Fibroblast of mammary gland (primary cell): ENCODE measurements at regions not wholly inside any gene's neighbourhood (a gene's known extent, or its start where the extent isn't known, plus 50 kb on each side); places are given as distances from the start of the nearest gene placed in this dataset.
"Not testable (repeated sequence)": the region's sequence is repeated elsewhere in the genome, so short reads cannot be mapped to it uniquely, and the experiment has no call there.

Experiments
- DNase-seq: peaks from one replicate; pipeline ENCODE4 v3.0.0-alpha.2; 2010; ENCODE audit warnings: low read depth
- H3K4me3 ChIP-seq: 2 replicates; pipeline ENCODE4 v1.5.1; 2011; ENCODE audit warnings: low read depth, mild to moderate bottlenecking, low read length, moderate library complexity; ENCODE audit not compliant: control insufficient read depth
- CTCF ChIP-seq: conservative IDR thresholded peaks from 2 replicates; pipeline ENCODE4 v1.5.1; 2011; ENCODE audit warnings: low read depth, low read length, inconsistent platforms; ENCODE audit not compliant: control insufficient read depth, insufficient read depth

DNA sequence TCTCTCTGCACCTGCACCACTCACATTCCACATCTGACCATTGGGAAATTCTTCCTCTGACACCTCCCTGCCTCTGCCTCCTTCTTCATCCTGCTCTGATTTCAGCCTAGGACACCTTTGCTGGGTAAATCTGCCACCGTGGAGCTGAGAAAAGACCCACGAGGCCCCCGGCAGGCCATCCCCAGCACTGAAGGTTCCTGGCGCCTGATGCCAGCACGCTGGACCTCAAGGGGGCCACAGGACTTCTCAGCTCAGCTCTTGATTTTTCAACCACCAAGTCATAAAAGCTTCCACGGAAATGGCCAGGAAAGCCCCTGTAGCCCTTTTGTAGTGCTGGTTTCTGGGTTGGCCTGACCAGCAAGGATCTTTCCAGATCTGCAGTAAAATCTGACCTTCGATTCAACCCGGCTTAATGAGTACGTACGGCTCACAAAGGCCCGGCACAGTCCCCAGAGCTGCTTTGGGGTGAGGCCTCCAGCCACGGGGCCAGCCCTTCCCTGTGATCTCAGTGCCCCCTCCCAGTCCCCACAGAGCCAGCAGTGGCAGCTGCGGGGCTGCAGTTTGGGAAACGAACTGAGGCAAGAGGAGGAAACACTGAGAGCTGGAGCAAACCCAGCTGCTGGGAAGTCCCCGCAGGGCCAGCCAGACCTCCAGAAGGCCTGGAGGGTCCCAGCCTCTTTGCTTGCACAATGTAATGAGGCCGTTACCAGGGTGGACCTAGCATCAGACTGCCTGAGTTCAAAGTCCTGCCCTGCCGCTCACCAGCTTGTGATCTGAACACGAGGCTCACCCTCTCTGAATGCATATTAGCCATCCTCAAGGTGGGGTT lies 157.5 kb downstream of the BMP7 start:
- no peak overlapping the region for H3K4me3 ChIP-seq
- DNase-seq: no peak
- TF ChIP-seq CTCF: no peak

DNA sequence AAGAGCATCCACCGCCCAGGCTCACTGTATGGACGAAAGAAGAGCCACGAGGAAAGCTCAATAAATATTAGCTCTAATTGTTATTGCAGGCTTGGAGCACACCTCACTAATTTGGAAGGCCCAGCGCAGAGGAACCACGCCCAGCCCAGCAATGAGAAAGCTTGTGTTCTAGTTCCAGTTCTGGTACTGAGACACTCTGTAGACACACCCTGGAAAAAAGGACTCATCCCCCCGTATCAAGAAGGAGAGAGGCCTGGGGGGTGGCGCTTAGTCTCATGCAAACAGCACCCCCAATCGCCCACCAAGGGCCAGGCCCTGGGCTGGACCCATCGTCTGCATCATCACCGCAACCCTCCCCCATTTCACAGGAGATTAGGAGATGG lies 156.9 kb downstream of the BMP7 start:
- no peak for DNase-seq
- TF ChIP-seq CTCF: no peak
- no peak overlapping the region for H3K4me3 ChIP-seq

DNA sequence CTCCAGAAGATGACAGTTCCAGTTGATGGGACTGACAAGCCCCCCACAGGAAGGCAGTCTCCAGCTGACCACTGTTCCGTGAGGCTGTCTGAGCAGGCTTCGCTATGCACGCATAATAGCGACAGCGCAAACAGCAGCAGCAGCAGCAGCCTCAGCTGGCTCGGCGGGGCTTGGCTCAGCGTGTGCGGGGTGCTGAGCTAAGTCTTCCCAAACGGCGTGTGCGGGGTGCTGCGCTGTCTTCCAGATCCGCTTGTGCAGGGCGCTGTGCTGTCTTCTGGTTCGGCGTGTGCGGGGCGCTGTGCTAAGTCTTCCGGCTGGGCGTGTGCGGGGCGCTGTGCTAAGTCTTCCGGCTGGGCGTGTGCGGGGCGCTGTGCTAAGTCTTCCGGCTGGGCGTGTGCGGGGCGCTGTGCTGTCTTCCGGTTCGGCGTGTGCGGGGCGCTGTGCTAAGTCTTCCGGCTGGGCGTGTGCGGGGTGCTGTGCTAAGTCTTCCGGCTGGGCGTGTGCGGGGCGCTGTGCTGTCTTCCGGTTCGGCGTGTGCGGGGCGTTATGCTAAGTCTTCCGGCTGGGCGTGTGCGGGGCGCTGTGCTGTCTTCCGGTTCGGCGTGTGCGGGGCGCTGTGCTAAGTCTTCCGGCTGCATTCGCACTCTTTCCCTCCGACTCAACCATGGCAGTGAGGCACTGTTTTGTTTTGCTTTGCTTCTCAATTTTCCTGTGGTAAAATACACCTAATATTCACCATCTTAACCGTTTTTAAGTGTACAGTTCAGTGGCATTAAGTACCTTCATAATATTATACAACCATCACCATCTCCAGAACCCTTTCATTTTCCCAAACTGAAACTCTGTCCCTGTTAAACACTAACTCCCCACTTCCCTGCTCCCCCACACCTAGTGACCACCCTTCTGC lies 156.1 kb downstream of the BMP7 start:
- DNase-seq, H3K4me3 ChIP-seq: not testable (repeated sequence)

DNA sequence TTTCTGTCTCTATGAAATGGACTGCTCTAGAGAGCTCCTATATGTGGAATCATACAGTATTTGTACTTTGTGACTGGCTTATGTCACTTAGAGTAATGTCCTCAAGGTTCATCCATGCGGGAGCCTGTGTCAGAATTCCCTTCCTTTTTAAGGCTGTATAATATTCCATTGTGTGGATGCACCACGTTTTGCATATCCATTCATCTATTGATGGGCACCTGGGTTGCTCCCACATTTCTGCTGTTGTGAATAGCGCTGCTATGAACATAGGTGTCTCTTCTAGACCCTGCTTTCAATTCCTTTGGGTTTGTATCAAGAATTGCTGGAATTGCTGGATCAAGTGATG lies 155.4 kb downstream of the BMP7 start:
- DNase-seq: no peak
- no peak for TF ChIP-seq CTCF
- H3K4me3 ChIP-seq: no peak overlapping the region

- no peak overlapping the region for H3K4me3 ChIP-seq
- no peak for TF ChIP-seq CTCF
- no peak for DNase-seq
These were observed 154.0 kb downstream of the BMP7 start for GRCh38 chr20:57112448-57112847.

GRCh38 chr20:57114290-57115005 lies 152.0 kb downstream of the BMP7 start:
- DNase-seq: no peak
- no peak overlapping the region for H3K4me3 ChIP-seq
- no peak for TF ChIP-seq CTCF
